NCI-H1417 (cell line): ENCODE measurements at regions not wholly inside any gene's neighbourhood (a gene's known extent, or its start where the extent isn't known, plus 50 kb on each side); places are given as distances from the start of the nearest gene placed in this dataset.
"Not testable (repeated sequence)": the region's sequence is repeated elsewhere in the genome, so short reads cannot be mapped to it uniquely, and the experiment has no call there.

ENCODE experiments used
- DNase-seq, 3 experiments: peaks; one replicate each; lab custom pipeline; 2025; lab: John Stamatoyannopoulos, UW

DNA sequence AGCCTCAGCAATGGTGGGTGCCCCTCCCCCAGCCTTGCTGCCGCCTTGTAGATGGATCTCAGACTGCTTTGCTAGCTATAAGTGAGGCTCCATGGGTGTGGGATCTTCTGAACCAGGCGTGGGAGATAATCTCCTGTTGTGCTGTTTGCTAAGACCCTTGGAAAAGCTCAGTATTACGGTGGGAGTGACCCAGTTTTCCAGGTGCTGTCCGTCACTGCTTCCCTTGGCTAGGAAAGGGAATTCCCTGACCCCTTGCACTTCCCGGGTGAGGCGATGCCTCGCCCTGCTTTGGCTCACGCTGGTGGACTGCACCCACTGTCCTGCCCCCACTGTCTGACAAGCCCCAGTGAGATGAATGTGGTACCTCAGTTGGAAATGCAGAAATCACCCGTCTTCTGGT lies 411.2 kb downstream of the RAB38 start:
- DNase-seq: not testable (repeated sequence)

DNA sequence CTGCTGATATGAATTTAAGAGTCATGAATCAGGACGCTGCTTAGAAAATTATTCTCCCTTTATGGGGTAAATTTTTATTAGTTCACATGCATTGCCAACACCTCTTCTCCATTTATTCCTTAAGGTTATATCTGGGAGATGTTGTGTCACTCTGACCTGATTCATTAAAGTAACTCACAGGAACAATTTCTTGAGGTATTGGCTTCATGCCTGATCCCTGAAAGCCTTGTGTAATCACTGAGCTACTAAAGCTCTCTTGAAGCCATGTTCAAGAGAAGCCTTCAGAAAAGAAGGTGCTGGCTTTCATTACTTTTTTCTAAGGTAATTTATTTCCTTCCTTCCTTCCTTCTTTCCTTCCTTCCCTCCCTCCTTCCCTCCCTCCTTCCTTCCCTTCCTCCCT lies 420.6 kb downstream of the RAB38 start:
- DNase-seq: no peak

DNA sequence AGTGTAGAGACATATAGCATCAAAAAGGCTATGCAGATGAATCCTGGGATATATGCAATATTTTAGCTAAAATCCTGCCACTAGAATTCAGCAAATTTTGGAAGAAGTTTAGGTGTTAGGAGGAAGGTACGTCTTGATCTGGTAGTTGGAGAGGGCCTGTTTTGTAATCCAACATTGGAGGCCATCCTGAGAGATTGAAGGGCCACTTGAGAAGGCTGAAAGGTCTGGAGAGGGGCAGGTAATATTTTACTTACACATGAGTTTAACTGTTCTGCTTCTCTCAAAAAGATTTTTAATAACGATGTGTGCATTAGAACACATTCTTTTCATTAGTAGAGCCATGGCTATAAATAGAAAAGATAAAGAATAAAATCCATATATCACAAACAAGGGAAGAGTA lies 422.1 kb downstream of the RAB38 start:
- no peak for DNase-seq

DNA sequence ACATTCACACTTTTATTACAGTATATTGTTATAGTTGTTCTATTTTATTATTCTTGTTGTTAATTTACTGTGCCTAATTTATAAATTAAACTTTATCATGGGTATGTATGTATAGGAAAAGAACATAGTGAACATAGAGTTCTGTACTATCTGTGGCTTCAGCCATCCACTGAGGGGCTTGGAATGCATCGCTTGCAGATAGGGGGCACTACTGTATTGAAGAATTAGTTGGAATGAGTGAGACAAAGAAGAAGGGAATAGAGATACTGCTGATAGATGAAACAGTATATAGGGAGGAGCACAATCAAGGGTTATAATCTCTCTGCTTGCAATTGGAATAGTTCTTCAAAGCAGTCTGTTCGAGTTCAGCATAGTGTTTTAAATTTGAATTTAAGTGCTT lies 432.2 kb downstream of the RAB38 start:
- DNase-seq: no peak

DNA sequence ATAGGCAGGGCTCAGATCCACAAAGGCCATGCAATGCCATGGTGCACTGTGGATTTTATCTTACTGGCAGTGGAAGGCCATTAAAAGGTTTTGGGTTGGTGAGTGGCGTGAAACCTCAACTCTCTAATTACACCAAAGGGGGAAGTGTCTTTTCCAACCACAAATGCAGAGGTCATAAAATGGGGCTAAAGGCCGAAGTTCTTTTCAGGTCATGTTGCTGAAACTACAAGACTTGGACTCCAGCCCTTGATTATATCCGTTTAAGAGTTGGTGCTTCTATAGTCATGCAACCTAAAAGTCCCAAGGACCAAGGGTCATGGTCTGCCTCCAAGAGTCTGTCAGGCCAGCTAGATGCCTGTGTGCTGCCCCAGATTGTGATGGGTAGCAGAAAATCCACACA lies 434.3 kb downstream of the RAB38 start:
- DNase-seq: no peak

DNA sequence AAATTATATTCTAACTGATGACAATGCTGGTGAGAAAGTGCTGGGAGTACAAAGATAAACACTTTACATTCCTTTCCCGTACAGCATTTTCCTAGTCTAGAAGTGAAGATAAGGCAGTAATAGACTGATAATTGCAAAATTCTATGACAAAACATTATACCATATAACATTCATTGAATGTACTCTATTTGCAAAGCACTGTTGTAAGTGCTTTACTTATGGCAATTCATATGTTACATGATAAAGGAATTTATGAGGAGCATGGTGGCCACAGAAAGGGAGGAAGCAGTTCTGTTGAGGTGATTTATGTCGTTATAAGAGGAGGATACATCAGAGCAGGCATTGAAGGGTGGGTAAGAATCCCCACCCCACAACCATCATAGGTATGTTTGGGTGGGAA lies 434.8 kb downstream of the RAB38 start:
- no peak for DNase-seq

DNA sequence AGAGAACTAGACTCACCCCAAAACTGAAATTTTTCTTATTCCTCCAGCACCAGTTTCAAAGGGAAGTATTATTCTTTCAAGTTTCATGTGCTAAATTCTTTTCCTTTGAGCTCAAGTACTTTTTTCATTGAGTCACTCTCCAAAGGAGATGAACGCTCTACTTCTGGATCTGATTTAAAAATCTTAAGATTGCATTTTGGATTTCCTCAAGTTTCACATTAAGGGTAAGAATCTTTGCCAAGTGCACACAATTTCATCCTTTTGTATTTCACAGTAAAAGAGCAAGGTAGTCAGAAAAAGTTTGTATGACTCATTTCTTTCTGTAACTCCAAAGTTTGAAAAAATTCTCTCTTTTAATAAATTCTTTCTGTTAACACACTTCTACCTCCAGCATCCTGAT lies 435.5 kb downstream of the RAB38 start:
- no peak for DNase-seq

DNA sequence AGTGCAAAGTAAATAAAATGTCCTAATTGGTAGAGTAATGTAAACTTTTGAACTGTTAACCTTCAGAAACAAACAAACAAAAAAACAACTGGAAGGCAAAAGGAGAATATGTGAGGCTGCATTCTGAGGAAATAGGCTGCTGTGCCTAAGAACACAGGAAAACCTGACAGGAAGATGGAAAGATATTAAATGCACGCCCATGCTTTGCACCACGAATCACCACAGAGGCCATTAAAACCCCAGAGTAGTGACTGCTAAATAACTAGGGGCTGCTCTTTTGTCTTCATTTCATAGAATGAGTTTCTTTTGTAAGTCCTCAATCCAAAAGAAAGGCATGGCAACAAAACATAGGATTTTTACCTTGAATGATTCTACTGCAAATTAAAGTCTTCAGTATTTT lies 436.0 kb downstream of the RAB38 start:
- DNase-seq: no peak

DNA sequence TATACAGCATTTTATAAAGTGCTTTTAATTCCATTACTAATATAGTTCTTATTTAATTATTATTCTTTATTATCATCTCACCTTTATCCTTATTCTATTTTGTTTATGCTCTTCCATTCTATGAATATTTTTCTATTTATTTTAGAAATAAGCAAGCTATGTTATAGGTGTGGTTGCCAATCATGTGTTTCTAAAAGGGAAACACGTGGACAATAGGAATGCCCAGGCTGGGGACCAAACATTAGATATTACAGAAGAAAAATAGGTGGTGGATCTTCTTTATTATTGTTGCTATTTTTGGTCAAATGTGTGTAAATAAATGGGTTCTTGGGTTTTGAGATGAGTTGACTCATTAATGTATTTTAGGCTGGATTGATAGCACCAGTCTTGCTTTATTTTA lies 438.3 kb downstream of the RAB38 start:
- no peak for DNase-seq

DNA sequence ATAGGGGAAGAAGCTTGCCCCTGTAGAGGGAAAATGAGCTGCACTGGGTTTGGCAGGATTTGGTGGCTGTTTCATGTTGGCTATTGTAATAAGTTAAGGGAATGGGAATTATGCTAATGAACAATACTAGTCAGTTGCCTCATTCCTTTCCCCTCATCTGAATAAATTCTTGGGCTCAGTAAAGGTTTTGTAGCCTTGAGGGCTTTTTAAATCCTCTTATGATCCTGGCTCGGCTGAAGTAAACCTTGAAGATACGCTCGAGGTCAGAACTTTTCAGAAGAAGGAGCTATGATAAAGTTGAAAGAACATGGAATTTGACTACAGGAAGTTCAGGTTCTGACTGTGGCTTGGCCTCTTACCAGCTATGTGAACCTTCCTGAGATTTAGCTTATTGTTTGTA lies 448.7 kb downstream of the RAB38 start:
- DNase-seq: no peak

DNA sequence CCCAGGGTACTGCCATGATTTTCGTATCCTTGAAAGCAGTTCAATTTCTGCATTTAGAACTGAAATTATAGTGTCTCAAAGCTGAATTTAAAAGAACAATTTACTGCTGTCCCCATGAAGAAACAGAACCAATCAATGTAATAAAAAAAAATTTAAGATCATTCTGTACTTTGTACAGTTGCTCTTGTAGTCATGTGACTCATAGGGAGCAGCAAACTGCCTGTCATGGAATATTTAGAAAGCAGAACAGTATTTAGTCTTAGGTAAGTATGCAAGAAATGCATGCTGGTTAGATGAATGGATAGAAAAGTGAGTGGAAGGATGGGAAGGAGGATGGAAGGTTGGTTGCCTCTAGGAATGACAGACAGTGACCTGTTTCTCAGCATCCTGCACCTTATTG lies 450.9 kb downstream of the RAB38 start:
- DNase-seq: no peak

DNA sequence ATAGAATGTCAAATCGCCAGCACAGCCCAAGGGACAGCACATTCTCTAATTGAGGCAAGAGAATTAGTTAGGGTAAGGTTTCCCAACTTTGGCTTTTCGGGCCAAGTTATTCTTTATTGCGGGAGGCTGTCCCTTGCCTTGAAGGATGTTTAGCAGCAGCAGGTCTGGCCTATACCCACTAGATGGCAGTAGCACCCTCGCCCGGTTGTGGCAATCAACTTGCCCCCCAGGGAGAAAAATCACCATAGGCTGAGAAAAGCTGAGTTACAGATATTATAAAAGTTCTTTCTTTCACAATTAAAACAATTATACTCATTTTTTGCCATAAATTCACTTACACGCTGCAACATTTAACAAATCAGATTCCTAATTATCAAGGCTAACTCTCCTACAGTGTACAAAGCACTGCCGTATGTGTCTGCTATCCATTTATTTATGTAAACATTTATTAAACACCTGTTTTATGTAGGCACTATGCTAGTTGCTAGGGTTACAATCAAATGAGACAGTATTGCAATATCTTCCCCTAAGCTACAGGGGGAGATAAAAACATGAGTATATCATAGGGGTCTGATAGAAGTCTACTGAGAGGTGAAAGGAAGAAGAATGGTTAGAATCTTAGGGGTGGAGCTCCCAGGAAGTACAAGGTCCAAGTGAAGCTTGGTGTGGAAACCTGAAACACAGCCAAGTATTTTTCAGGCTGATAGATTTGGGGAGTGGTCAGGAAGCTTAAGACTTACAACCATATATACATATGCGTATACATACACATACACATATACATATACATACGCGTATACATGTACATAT lies 452.3 kb downstream of the RAB38 start:
- peak; percentile 19 to 61 (median 24) for DNase-seq

DNA sequence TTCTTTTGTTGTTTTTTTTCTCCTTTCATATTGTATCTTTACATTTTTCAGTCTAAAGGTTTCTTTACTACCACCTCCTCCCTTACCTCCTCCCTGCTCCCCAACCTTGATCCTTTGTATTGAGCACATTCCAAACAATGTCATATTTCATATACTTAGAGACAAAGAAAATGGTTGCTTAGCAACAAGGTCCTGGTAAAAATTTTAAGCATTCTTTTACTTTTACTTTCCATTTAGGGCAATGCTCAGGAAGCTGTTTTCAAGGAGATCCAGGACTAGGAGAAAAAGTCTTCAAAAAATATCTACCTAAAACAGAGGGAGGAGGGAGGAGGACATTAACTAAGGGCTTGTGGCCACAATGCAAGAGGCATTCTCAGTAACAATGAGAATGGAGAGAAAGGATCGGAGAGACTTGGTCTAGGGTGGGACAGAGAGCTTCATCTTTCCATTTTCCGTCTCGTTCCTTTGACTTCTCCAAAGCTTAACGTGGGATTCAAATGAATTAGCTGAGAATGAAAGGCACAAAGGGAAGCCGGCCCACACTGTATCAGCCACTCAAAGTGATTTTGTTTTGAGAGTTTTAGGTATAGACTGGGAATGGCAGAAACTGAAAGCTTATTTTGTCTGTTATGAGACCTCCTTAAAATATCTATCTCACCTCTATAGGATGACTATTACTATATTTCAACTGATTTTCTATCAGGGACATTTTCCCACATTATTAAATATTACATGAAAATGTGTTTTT lies 455.7 kb downstream of the RAB38 start:
- no peak for DNase-seq

DNA sequence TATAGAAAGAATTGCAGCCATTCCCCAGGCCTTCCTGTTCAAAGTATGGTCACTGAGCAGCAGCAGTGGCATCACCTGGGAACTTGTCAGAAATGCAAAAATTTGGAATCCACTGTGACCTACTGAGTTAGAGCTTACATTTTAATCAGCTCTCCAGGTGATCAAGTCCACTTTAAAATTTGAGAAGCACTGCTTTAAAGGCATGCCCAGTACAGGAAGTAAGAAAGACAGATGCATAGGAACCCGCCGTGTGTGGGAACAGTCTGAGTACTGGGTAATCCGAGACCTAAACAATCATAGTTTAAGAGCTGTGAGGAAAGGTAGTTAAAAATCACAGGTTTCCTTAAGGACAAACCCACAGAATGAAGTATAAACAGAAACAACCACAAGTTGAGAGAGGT lies 462.4 kb downstream of the RAB38 start:
- peak in 1 of 3 experiments; percentile 18 for DNase-seq

DNA sequence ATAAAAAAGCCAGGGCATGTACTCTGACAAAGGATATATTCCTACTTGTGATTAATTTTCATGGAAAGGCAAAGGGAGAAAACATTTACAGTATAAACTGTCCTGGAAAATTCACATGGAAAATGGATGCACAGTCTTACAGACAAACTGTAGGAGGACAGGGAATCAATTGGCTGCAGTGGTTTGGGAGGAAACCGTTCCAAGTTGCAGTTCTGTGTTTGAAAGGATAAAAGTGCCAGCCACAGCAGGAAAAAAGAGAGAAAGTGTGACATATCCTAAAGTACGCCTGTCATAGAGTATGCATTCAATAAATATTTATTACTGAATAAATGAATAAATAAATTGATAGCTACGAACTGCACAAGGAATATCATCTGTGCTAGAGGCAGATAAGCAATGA lies 462.9 kb downstream of the RAB38 start:
- no peak for DNase-seq

DNA sequence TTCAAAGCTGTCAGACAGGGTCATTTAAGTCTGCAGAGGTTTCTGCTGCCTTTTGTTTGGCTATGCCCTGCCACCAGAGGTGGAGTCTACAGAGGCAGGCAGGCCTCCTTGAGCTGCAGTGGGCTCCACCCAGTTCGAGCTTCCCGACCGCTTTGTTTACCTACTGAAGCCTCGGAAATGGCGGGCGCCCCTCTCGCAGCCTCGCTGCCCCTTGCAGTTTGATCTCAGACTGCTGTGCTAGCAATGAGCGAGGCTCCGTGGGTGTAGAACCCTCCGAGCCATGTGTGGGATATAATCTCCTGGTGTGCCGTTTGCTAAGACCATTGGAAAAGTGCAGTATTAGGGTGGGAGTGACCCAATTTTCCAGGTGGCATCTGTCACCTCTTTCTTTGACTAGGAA lies 471.7 kb downstream of the RAB38 start:
- not testable (repeated sequence) for DNase-seq

DNA sequence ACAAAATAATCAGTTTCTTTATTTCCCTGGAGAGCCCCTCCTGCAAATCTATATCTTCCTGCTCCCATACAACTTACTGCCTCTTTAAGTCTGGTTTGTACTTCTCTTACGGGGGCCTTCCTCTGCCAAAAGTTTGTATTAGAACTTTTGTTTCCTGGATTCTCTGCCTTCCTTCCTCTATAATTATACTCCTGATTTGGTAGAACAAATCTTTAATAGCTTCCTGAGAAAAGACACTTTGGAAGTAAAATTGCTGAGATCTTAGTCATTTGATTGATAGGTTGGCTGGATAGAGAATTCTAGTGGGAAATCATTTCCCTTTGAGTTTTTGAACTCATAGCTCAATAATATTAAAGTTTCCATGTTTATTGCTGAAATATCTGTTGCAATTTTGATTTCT lies 499.2 kb downstream of the RAB38 start:
- no peak for DNase-seq

DNA sequence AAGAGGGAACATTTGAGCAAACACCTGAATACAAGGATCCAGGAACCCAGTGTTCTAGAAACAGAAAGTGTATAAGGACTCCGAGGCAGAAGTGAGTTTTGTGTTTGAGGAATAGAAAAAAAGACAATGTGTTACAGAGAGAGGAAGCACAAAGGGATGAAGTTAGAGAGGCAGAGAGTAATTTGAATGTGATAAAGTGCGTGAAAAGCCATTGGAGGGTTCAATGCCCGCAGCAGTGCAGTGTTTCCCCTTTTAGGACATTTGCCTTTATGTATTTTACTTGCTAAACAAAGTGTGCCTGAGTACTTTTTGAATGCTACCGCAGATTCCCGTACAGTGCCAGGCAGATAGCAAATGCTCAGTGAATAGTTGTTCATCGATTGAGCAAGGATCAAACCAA lies 508.5 kb downstream of the RAB38 start:
- no peak for DNase-seq

DNA sequence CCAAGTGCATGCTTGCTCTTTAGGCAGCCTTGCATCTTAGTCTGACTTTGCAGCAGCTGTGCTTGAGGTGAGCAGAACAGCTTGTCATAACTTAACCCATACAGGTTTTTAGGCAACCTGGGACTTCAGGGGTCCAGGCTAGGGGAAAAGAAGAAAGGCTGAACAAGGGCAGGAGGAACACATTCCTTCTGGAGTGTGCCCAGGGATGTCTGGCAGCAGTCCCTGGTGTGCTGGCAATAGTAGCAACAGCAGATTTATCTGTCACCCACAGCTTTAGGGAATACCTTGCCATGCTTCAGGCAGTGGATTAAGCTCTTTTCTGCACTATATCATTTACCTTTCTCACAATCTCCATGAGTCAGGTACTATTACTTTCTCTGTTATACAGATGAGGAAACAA lies 513.0 kb downstream of the RAB38 start:
- no peak for DNase-seq

DNA sequence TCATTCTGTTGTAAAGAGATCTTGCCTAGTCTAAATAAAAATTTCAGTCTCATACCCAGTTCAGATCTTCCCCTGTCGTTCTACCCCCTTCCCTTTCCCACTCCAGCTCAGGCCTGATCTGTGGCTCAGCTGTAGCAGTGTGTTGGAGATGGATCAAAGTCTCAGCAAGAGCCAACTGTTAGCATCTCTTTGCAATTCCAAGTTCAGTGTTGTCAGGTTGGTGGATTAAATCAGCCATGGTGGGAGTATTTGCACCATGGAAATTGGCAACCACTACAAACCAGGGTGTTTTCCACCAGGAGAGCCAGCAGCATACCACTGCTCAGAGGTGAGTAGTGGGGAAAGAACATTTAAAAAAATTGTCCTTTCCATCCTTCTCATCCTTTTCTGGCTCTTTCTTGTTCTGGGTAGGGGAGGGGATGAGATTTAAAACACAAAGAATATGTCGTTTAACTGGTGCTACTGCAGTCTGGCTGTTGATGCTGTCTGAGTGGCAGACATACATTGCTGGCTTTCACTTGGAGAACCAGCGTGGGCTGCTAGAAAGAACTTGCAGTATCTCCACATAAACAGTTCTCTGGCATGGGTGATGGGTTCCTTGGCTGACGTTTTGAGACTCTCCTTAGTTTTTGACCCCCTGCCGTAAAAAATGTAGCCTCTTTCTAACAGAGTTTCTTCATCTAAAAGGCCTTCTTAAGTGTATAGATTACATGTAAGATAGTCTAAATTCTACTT lies 514.1 kb downstream of the RAB38 start:
- no peak for DNase-seq

DNA sequence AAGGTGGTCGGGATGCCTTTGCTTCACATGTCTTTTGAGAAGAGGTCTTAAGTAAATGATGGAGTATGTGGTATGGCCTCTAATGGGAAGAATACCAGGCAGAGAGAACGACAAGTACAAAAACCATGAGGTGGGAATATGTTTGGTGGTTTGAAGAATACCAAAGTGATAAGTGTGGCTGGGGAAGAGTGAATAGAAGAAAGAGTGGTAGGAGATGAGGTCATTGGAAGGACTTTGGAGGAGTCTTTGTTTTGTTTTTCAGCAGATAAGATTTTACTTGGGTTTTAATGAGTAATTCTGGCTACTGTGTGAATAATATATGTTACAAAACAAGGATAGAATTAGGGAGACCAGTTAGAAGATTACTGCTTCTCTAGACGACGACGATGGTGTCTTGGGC lies 515.4 kb downstream of the RAB38 start:
- no peak for DNase-seq

DNA sequence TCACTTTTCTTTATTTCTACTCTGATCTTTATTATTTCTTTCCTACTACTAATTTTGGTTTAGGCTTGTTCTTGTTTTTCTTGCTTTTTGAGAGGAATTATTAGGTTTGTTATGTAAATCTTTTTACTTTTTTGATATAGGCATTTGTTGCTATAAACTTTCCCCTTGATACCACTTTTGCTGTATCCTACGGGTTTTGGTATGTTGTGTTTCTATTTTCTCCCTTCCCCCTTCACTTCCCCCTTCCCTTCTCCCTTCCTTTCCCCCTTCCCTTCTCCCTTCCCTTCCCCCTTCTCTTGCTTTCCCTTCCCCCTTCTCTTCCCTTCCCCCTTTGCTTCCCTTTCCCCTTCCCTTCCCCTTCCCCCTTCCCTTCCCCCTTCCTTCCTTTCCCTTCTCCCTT lies 529.6 kb downstream of the RAB38 start:
- DNase-seq: no peak

DNA sequence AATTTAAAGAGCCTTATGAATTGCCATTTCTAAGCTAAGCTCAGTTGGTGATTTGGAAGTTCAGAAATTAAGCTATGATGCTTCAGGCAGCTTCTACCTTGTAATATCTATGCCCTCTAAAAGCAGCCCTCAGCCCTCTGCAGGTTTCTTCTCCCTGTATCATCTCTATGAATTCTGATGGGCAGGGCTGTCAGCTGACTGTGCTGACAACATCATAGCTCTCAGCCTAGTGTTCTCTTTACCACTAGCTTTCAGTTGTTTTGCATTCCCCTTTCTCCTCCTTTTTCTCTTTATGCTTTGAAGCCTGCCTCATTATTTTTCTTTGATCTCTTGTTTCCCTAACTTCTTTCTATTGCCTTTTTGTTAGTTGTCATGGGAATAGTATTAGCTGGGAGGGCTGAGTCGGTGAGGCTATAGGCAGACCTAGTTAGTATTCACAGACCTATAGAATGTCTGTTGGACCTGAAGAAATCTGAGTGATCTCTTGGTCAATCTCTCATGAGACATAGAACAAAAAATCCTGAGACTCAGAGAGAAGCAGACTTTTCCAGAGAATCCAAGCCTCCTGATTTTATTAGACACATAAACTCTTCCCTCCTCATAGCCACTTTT lies 535.4 kb downstream of the RAB38 start:
- DNase-seq: no peak
